Keratinocyte (primary cell): ENCODE measurements at regions not wholly inside any gene's neighbourhood (a gene's known extent, or its start where the extent isn't known, plus 50 kb on each side); places are given as distances from the start of the nearest gene placed in this dataset.

Experiments used
- CTCF ChIP-seq, 3 experiments: IDR thresholded peaks in 1 of 3; conservative IDR thresholded peaks in 1 of 3; optimal IDR thresholded peaks in 1 of 3; 2 replicates in 2 of 3; 3 replicates in 1 of 3; pipeline versions ENCODE3 to v1.5.1; 2011; ENCODE audit warnings: low read length in 3 of 3, mild to moderate bottlenecking in 3 of 3, moderate library complexity in 2 of 3, control low read depth in 1 of 3, inconsistent platforms in 1 of 3; ENCODE audit not compliant: insufficient read depth in 2 of 3; ENCODE audit errors: extremely low read depth in 1 of 3
- EZH2 ChIP-seq: IDR thresholded peaks from one replicate; pipeline ENCODE4 v1.6.1; 2012; ENCODE audit warnings: inconsistent platforms, mild to moderate bottlenecking, low read length, moderate library complexity

- TF ChIP-seq CTCF (optimal IDR thresholded peaks at IDR 0.05 in 1 of 3, IDR thresholded peaks at IDR 0.05 in 1 of 3, conservative IDR thresholded peaks at IDR 0.05 in 1 of 3; ENCODE audit: extremely low read depth in 1 of 3, insufficient read depth in 2 of 3, low read length in 3 of 3) = no peak
- no peak for TF ChIP-seq EZH2
Measured at GRCh38 chr7:35549781-35550180, 145.2 kb downstream of the HERPUD2 start.
